H9 (cell line): ENCODE measurements at regions not wholly inside any gene's neighbourhood (a gene's known extent, or its start where the extent isn't known, plus 50 kb on each side); places are given as distances from the start of the nearest gene placed in this dataset.

ENCODE experiments used
- DNase-seq: peaks from one replicate; pipeline ENCODE4 v3.0.0-alpha.2; 2017
- H2AFZ ChIP-seq: one replicate; pipeline ENCODE4 v1.6.1; 2013; ENCODE audit warnings: mild to moderate bottlenecking, low read length, control low read depth, moderate library complexity
- H2AK5ac ChIP-seq: 2 replicates; pipeline ENCODE4 v1.6.1; 2013; ENCODE audit warnings: low read length, control low read depth, mixed read lengths; ENCODE audit not compliant: insufficient read length
- H2BK120ac ChIP-seq: one replicate; pipeline ENCODE4 v1.6.1; 2013; ENCODE audit warnings: low read depth, mild to moderate bottlenecking, low read length, control low read depth, inconsistent platforms; ENCODE audit not compliant: poor library complexity, severe bottlenecking
- H2BK12ac ChIP-seq: 2 replicates; pipeline ENCODE4 v1.6.1; 2013; ENCODE audit warnings: low read length, control low read depth, mixed read lengths, low read depth; ENCODE audit not compliant: insufficient read length
- H2BK15ac ChIP-seq: 2 replicates; pipeline ENCODE4 v1.6.1; 2013; ENCODE audit warnings: low read depth, low read length, control low read depth
- H2BK20ac ChIP-seq: one replicate; pipeline ENCODE4 v1.6.1; 2013; ENCODE audit warnings: low read depth, mild to moderate bottlenecking, low read length, control low read depth, inconsistent platforms; ENCODE audit not compliant: poor library complexity, severe bottlenecking
- H2BK5ac ChIP-seq: 2 replicates; pipeline ENCODE4 v1.6.1; 2013; ENCODE audit warnings: low read length, control low read depth, mixed read lengths; ENCODE audit not compliant: insufficient read length
- H3K14ac ChIP-seq: 2 replicates; pipeline ENCODE4 v1.6.1; 2013; ENCODE audit warnings: low read length, control low read depth; ENCODE audit not compliant: insufficient read depth
- H3K18ac ChIP-seq: 2 replicates; pipeline ENCODE4 v1.6.1; 2013; ENCODE audit warnings: low read depth, mild to moderate bottlenecking, mixed read lengths, low read length, control low read depth; ENCODE audit not compliant: insufficient read length
- H3K23ac ChIP-seq: 2 replicates; pipeline ENCODE4 v1.6.1; 2013; ENCODE audit warnings: low read length, control low read depth, mixed read lengths, low read depth; ENCODE audit not compliant: insufficient read length
- H3K23me2 ChIP-seq: 2 replicates; pipeline ENCODE4 v1.6.1; 2013; ENCODE audit warnings: low read depth, mild to moderate bottlenecking, mixed read lengths, low read length, control low read depth; ENCODE audit not compliant: insufficient read length, poor library complexity, severe bottlenecking
- H3K27ac ChIP-seq: 2 replicates; pipeline ENCODE4 v1.5.1; 2013; ENCODE audit warnings: low read length, control low read depth, mixed read lengths, low read depth; ENCODE audit not compliant: insufficient read length
- H3K27me3 ChIP-seq: 2 replicates; pipeline ENCODE4 v1.6.1; 2013; ENCODE audit warnings: low read length, control low read depth, inconsistent platforms; ENCODE audit not compliant: insufficient read depth
- H3K4ac ChIP-seq: 2 replicates; pipeline ENCODE4 v1.6.1; 2013; ENCODE audit warnings: low read depth, mild to moderate bottlenecking, control low read depth, inconsistent platforms, low read length, moderate library complexity
- H3K4me1 ChIP-seq: 2 replicates; pipeline ENCODE4 v1.6.1; 2013; ENCODE audit warnings: low read length, control low read depth, inconsistent platforms; ENCODE audit not compliant: insufficient read depth
- H3K4me2 ChIP-seq: 2 replicates; pipeline ENCODE4 v1.6.1; 2013; ENCODE audit warnings: low read length, control low read depth, mixed read lengths; ENCODE audit not compliant: insufficient read length, insufficient read depth
- H3K56ac ChIP-seq: 2 replicates; pipeline ENCODE4 v1.6.1; 2013; ENCODE audit warnings: low read depth, mild to moderate bottlenecking, mixed read lengths, low read length, control low read depth; ENCODE audit not compliant: insufficient read length
- H3K79me1 ChIP-seq: 2 replicates; pipeline ENCODE4 v1.6.1; 2013; ENCODE audit warnings: low read depth, mild to moderate bottlenecking, moderate library complexity, low read length, control low read depth, inconsistent platforms; ENCODE audit not compliant: insufficient read depth, poor library complexity, severe bottlenecking
- H3K79me2 ChIP-seq: 2 replicates; pipeline ENCODE4 v1.6.1; 2013; ENCODE audit warnings: low read length, control low read depth, inconsistent platforms; ENCODE audit not compliant: insufficient read depth
- H3K9ac ChIP-seq: 2 replicates; pipeline ENCODE4 v1.6.1; 2013; ENCODE audit warnings: low read length, control low read depth, mixed read lengths; ENCODE audit not compliant: insufficient read length; ENCODE audit errors: extremely low read depth
- H3K9me3 ChIP-seq: one replicate; pipeline ENCODE4 v1.6.1; 2013; ENCODE audit warnings: low read depth, low read length, inconsistent platforms; ENCODE audit not compliant: control insufficient read depth
- H3T11ph ChIP-seq: one replicate; pipeline ENCODE4 v1.6.1; 2013; ENCODE audit warnings: mild to moderate bottlenecking, low read length, control low read depth, inconsistent platforms
- H4K20me1 ChIP-seq: one replicate; pipeline ENCODE4 v1.6.1; 2013; ENCODE audit not compliant: control insufficient read depth, insufficient read length, insufficient read depth
- H4K5ac ChIP-seq: 2 replicates; pipeline ENCODE4 v1.6.1; 2013; ENCODE audit warnings: low read depth, mild to moderate bottlenecking, mixed read lengths, low read length, control low read depth; ENCODE audit not compliant: insufficient read length
- H4K8ac ChIP-seq: replicated peaks from 2 replicates; pipeline ENCODE4 v1.6.1; 2013; ENCODE audit warnings: low read length, control low read depth, mixed read lengths, low read depth; ENCODE audit not compliant: insufficient read length
- H4K91ac ChIP-seq: 2 replicates; pipeline ENCODE4 v1.6.1; 2013; ENCODE audit warnings: low read depth, mild to moderate bottlenecking, moderate library complexity, mixed read lengths, low read length, control low read depth; ENCODE audit not compliant: insufficient read length
- H3K27ac Mint-ChIP-seq, 3 experiments: 2 replicates in 2 of 3; 3 replicates in 1 of 3; pipeline ENCODE4 v1.8.0; 2020 to 2021; ENCODE audit warnings: mixed read lengths in 3 of 3, mild to moderate bottlenecking in 1 of 3, moderate library complexity in 1 of 3
- H3K27me3 Mint-ChIP-seq: 2 replicates; pipeline ENCODE4 v1.8.0; 2021; ENCODE audit warnings: low read depth, mild to moderate bottlenecking, moderate library complexity, mixed read lengths
- H3K36me3 Mint-ChIP-seq, 3 experiments: 2 replicates in 2 of 3; 3 replicates in 1 of 3; pipeline ENCODE4 v1.8.0; 2020 to 2021; ENCODE audit warnings: low read depth in 3 of 3, mixed read lengths in 3 of 3; ENCODE audit not compliant: insufficient read depth in 1 of 3
- H3K4me1 Mint-ChIP-seq, 2 experiments: 2 replicates each; pipeline ENCODE4 v1.8.0; 2020; ENCODE audit warnings: mixed read lengths in 2 of 2
- H3K4me3 Mint-ChIP-seq, 2 experiments: 2 replicates in 1 of 2; 3 replicates in 1 of 2; pipeline ENCODE4 v1.8.0; 2020 to 2021; ENCODE audit warnings: mild to moderate bottlenecking in 2 of 2, mixed read lengths in 2 of 2, moderate library complexity in 1 of 2
- H3K9me3 Mint-ChIP-seq, 2 experiments: 2 replicates in 1 of 2; 3 replicates in 1 of 2; pipeline ENCODE4 v1.8.0; 2020; ENCODE audit warnings: mild to moderate bottlenecking in 2 of 2, mixed read lengths in 2 of 2, moderate library complexity in 1 of 2
- CTCF ChIP-seq: fragments of 200-600 bp; sonication (generic); conservative IDR thresholded peaks from 3 replicates; pipeline ENCODE4 v1.8.0; 2021; ENCODE audit warnings: antibody characterized with exemption, mild to moderate bottlenecking
- WGBS: extraction: QIAGEN DNeasy Blood & Tissue Kit; methylation state at CpG from one replicate; pipeline ENCODE4 v1.1.7; 2013; ENCODE audit warnings: missing lambda C conversion rate, low lambda C conversion rate, mixed read lengths; ENCODE audit not compliant: insufficient read length; ENCODE audit errors: extremely low coverage; 5-methylcytosine and 5-hydroxymethylcytosine counted together

GRCh38 chr11:127056338-127056971, 55.9 kb upstream of the KIRREL3 start:
- TF ChIP-seq CTCF = no peak
- Histone ChIP-seq H4K91ac (no peak overlapping the region), H3K56ac (no peak overlapping the region), H4K8ac (no peak overlapping the region), H2AK5ac (no peak overlapping the region), H4K20me1 (no peaks in the 10 kb centered on the region), H2BK15ac (no peak overlapping the region), H3K27me3 (no peaks in the 10 kb centered on the region), H2BK120ac (no peak overlapping the region), H3K4me1 (peaks cover 4% of the 10 kb centered on the region; the same call in 1 of the 2 replicates), H3T11ph (no peak overlapping the region), H2BK20ac (no peak overlapping the region), H2BK12ac (no peak overlapping the region), H3K9me3 (no peaks in the 10 kb centered on the region), H4K5ac (no peak overlapping the region), H3K4ac (no peak overlapping the region), H3K23ac (no peak overlapping the region), H3K4me2 (no peak overlapping the region), H3K9ac (no peak overlapping the region), H3K79me1 (no peaks in the 10 kb centered on the region), H3K27ac (no peak overlapping the region), H2AFZ (no peak overlapping the region), H3K23me2 (no peaks in the 10 kb centered on the region), H3K18ac (no peak overlapping the region), H2BK5ac (no peak overlapping the region), H3K14ac (no peak overlapping the region), H3K79me2 (no peaks in the 10 kb centered on the region)
- Mint-ChIP-seq H3K27ac (no peak overlapping the region), H3K4me3 (no peak overlapping the region), H3K4me1 (peaks cover 34 to 37% of the 10 kb centered on the region in 2 experiments), H3K36me3 (no peaks in the 10 kb centered on the region; a peak in 2 of 7 replicates), H3K9me3 (no peaks in the 10 kb centered on the region; a peak in 1 of 5 replicates), H3K27me3 (peaks cover 8% of the 10 kb centered on the region)
- no peak for DNase-seq
- no CpG with 5 or more reads among the region's 6 CpGs for WGBS
